ENCODE measurements at regions not wholly inside any gene's neighbourhood (a gene's known extent, or its start where the extent isn't known, plus 50 kb on each side); places are given as distances from the start of the nearest gene placed in this dataset.

GRCh38 chrX:33272986-33273385, 61.6 kb upstream of the DMD start:
- Histone ChIP-seq H3K9me3 (replicated peaks; ENCODE audit: control insufficient read depth, insufficient read depth, low read depth, low read length) (no peaks in the 10 kb centered on the region), H3K27me3 (ENCODE audit: control insufficient read depth in 2 of 2, insufficient read depth in 2 of 2, low read length in 2 of 2) (no peaks in the 10 kb centered on the region), H3K4me2 (ENCODE audit: insufficient read depth, low read length) (no peak overlapping the region), H3K36me3 (ENCODE audit: control insufficient read depth, insufficient read depth, low read length) (no peaks in the 10 kb centered on the region), H3K4me3 (no peak overlapping the region), H3K9me1 (ENCODE audit: control insufficient read depth, insufficient read depth, low read length) (no peaks in the 10 kb centered on the region), H3K9ac (ENCODE audit: insufficient read depth in 1 of 2, low read depth in 2 of 2, low read length in 2 of 2) (no peak overlapping the region), H3K79me2 (ENCODE audit: control insufficient read depth, insufficient read depth, low read length) (no peaks in the 10 kb centered on the region), H3K27ac (ENCODE audit: extremely low read depth, low read depth, low read length) (no peak overlapping the region), H4K20me1 (replicated peaks; ENCODE audit: control insufficient read depth, insufficient read depth, low read length) (no peaks in the 10 kb centered on the region), H3K4me1 (replicated peaks in 1 of 2; ENCODE audit: control insufficient read depth in 2 of 2, insufficient read depth in 2 of 2, low read length in 2 of 2) (no peaks in the 10 kb centered on the region), H2AFZ (ENCODE audit: low read depth, low read length) (no peak overlapping the region)
- WGBS (ENCODE audit: insufficient coverage, low coverage, missing lambda C conversion rate), result 0% methylated on average over 1 of the region's 1 CpG
- DNase-seq (ENCODE audit: extremely low read depth in 1 of 4, low spot score in 3 of 4) (no peak), ATAC-seq (no peak), FAIRE-seq (no peak)
- CTCF ChIA-PET (ENCODE audit: low intra/inter-chr PET ratio), result no interaction called here
- in situ Hi-C loops (cut with MboI), result no loop called here
- no peak for TF ChIP-seq KHSRP (IDR thresholded peaks at IDR 0.05)
- no peak for TF ChIP-seq ELF4 (CRISPR knock-in tag; IDR thresholded peaks at IDR 0.05)
- TF ChIP-seq HBP1 (CRISPR knock-in tag; IDR thresholded peaks at IDR 0.05), result no peak
- no peak for TF ChIP-seq HINFP (tag; conservative IDR thresholded peaks at IDR 0.05; ENCODE audit: low read depth)
- TF ChIP-seq MCM2 (IDR thresholded peaks at IDR 0.05; ENCODE audit: low read depth), result no peak
- no peak for TF ChIP-seq PTBP1 (IDR thresholded peaks at IDR 0.05; ENCODE audit: low read depth, low read length)
- no peak for TF ChIP-seq TOE1 (IDR thresholded peaks at IDR 0.05; ENCODE audit: borderline replicate concordance)
- no peak for TF ChIP-seq TOE1 (CRISPR knock-in tag; IDR thresholded peaks at IDR 0.05; ENCODE audit: borderline replicate concordance, low read depth)
- POLR2A ChIA-PET, result no interaction called here
- intact Hi-C loops (cut with micrococcal nuclease), result no loop called here
- BruUV-seq (replicated peaks), result no TSS peak

All from K562 (cell line).